Upper lobe of right lung (tissue), 1 donor: ENCODE measurements at regions not wholly inside any gene's neighbourhood (a gene's known extent, or its start where the extent isn't known, plus 50 kb on each side); places are given as distances from the start of the nearest gene placed in this dataset.
"Not testable (repeated sequence)": the region's sequence is repeated elsewhere in the genome, so short reads cannot be mapped to it uniquely, and the experiment has no call there.

Experiments
- ATAC-seq: fragments of 200-7000 bp; cut with Tn5 transposase; one replicate; pipeline ENCODE4 v1.9.1; 2020; ENCODE audit warnings: mild to moderate bottlenecking, moderate library complexity
- DNase-seq: peaks from one replicate; pipeline ENCODE4 v3.0.0-alpha.2; 2020
- H3K27ac ChIP-seq: fragments of 200-600 bp; one replicate; pipeline ENCODE4 v1.8.0; 2022
- H3K27me3 ChIP-seq: fragments of 200-600 bp; one replicate; pipeline ENCODE4 v1.8.0; 2022; ENCODE audit warnings: mild to moderate bottlenecking
- H3K36me3 ChIP-seq: fragments of 200-600 bp; one replicate; pipeline ENCODE4 v1.8.0; 2022
- H3K4me1 ChIP-seq: fragments of 200-600 bp; one replicate; pipeline ENCODE4 v1.8.0; 2022
- H3K4me3 ChIP-seq: fragments of 200-600 bp; one replicate; pipeline ENCODE4 v1.8.0; 2022; ENCODE audit warnings: mild to moderate bottlenecking
- H3K9me3 ChIP-seq: fragments of 200-600 bp; one replicate; pipeline ENCODE4 v1.8.0; 2022
- CTCF ChIP-seq: fragments of 200-600 bp; IDR thresholded peaks from one replicate; pipeline ENCODE4 v1.8.0; 2022; ENCODE audit warnings: antibody characterized with exemption
- intact Hi-C: fragments of 100-400 bp; cut with DNase I; formaldehyde crosslinking; loops from one replicate; pipeline ENCODE4 v1.11.0; 2022
- donor health status: DM: no; HTN: yes; CAD: no; lungs with severe emphysema.

DNA sequence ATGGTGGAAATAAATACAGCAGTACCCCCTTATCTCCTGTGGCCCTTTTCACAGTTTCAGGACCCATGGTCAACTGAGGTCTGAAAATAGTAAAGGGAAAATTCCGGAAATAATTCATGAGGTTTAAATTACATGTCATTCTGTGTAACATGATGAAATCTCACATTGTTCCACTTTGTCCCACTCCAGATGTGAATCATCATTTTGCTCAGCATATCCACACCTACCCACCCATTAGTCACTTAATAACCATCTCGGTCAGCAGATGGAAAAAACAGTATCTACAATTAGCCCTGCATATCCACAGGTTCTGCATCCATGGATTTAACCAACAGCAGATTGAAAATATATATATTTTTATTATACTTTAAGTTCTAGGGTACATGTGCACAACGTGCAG, 86.9 kb upstream of the GORAB start:
- H3K9me3 ChIP-seq = no peaks in the 10 kb centered on the region
- intact Hi-C loops = no loop called here
- no peak for TF ChIP-seq CTCF
- no peak overlapping the region for H3K27ac ChIP-seq
- no peak overlapping the region for H3K4me3 ChIP-seq
- H3K36me3 ChIP-seq = no peaks in the 10 kb centered on the region
- H3K4me1 ChIP-seq = no peaks in the 10 kb centered on the region
- ATAC-seq = no peak
- no peak for DNase-seq
- no peaks in the 10 kb centered on the region for H3K27me3 ChIP-seq

GRCh38 chr1:170448661-170449158, 83.3 kb upstream of the GORAB start:
- no peak overlapping the region for H3K4me3 ChIP-seq
- no peak for TF ChIP-seq CTCF
- no peaks in the 10 kb centered on the region for H3K36me3 ChIP-seq
- no peak overlapping the region for H3K27ac ChIP-seq
- H3K27me3 ChIP-seq = no peaks in the 10 kb centered on the region
- no peak for ATAC-seq
- H3K4me1 ChIP-seq = no peaks in the 10 kb centered on the region
- intact Hi-C loops = no loop called here
- DNase-seq = no peak
- H3K9me3 ChIP-seq = no peaks in the 10 kb centered on the region

DNA sequence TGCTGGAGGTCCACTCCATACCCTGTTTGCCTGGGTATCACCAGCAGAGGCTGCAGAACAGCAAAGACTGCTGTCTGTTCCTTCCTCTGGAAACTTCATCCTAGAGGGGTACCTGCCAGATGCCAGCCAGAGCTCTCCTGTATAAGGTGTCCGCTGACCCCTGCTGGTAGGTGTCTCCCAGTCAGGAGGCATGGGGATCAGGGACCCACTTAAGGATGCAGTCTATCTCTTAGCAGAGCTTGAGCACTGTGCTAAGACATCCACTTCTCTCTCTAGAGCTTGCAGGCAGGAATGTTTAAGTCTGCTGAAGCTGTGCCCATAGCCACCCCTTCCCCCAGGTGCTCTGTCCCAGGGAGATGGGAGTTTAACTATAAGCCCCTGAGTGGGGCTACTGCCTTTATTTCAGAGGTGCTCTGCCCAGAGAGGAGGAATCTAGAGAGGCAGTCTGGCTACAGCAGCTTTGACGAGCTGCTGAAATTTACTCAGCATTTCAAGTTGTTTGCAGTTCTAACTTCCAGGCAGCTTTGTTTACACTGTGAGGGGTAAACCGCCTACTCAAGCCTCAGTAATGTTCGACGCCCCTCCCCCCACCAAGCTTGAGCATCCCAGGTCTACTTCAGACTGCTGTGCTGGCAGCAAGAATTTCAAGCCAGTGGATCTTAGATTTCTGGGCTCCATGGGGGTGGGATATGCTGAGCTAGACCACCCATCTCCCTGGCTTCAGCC, 74.5 kb upstream of the GORAB start:
- intact Hi-C loops, H3K27me3 ChIP-seq, H3K4me3 ChIP-seq, H3K27ac ChIP-seq, H3K4me1 ChIP-seq, H3K9me3 ChIP-seq, H3K36me3 ChIP-seq: not testable (repeated sequence)
- ATAC-seq = peak; percentile 94
- peak; percentile 17 for TF ChIP-seq CTCF
- peak; percentile 81 for DNase-seq

DNA sequence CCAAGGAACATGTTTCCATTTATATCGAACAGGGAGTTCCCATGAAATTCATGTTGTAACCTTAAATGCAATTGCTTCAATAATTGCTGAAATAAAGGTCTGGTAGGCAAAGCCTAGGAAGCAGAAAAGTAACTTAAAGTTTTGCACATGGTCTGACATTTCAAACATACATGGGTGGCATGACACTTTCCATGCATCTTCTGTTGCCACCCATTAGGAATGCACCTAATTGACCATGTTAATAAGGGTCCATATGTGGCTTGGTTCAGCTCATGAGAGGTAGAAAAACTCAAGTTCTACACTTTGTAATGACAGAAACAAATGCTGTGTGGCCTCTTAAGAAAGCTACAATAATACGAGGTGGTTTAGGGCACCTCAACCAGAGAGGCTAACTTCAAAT, 72.0 kb upstream of the GORAB start:
- TF ChIP-seq CTCF = no peak
- Histone ChIP-seq H3K27me3 (no peaks in the 10 kb centered on the region), H3K4me1 (no peaks in the 10 kb centered on the region), H3K27ac (no peak overlapping the region), H3K4me3 (no peak overlapping the region), H3K9me3 (no peaks in the 10 kb centered on the region), H3K36me3 (no peaks in the 10 kb centered on the region)
- no peak for DNase-seq
- intact Hi-C loops = no loop called here
- no peak for ATAC-seq

DNA sequence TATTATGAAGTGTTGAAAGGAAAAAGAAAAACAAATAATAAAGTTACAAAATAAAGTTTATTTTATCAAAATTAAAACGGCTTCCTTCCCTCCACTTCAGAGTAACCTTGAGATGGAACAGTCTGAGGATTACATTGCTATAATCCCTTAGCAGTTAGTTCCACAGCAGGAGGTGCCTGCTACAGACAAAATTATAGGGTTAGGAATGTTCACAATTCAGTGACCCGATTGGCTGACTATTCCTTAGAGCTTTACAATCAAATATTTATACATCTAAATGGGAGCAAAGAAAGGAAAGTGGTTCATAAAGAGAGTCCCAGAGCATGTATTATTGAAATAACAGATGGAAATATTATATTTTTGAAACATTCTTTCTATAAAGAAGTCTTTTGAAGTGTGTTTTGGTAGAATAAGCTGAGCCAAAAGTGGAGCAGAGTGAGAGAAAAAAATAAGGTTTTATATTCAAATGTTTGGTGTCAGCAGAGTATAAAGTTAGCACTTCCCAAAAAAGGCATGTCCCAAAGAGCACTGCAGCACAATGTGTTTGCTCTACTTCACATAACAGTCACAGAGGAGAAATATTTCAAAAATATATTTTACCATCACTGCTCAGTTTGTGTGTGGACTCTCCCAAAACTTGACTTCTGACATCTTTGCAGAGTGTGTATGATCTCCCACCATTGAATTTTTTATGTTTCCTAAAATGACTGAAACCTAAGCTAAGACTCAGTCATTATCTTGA, 71.4 kb upstream of the GORAB start:
- Histone ChIP-seq H3K36me3 (no peaks in the 10 kb centered on the region), H3K4me1 (no peaks in the 10 kb centered on the region), H3K27ac (no peak overlapping the region), H3K9me3 (no peaks in the 10 kb centered on the region), H3K4me3 (no peak overlapping the region), H3K27me3 (no peaks in the 10 kb centered on the region)
- ATAC-seq (no peak), DNase-seq (no peak)
- TF ChIP-seq CTCF = no peak
- intact Hi-C loops = no loop called here
